ENCODE measurements at regions not wholly inside any gene's neighbourhood (a gene's known extent, or its start where the extent isn't known, plus 50 kb on each side); places are given as distances from the start of the nearest gene placed in this dataset.

DNA sequence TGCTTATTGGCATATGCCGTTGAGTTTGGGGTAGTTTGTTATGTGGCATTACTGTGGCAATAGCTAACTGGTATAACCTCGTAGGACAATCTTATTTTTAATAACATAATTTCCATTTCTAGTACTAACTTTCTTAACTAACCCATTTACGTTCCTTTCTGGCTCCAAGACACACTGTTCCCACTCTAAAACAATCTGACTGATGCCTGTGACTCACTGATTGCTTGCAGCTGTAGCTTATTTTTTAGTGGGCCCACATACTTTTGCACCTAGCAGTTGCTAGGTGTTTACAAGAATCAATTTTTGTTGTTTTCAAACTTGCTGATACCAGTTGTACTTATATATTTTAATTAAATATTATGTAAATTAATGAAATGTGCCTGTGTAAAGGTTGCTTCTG lies 52.2 kb downstream of the FAT3 start:
- Histone ChIP-seq H3K4me3 (ENCODE audit: low read depth in 1 of 2, low read length in 2 of 2) (no peak overlapping the region), H3K79me2 (ENCODE audit: insufficient read depth, low read length) (no peaks in the 10 kb centered on the region), H3K9ac (ENCODE audit: low read depth, low read length) (no peak overlapping the region), H4K20me1 (ENCODE audit: insufficient read depth, low read length) (no peaks in the 10 kb centered on the region), H2AFZ (ENCODE audit: low read depth, low read length) (no peak overlapping the region), H3K27me3 (ENCODE audit: insufficient read depth, low read length, poor library complexity) (no peaks in the 10 kb centered on the region), H3K9me3 (ENCODE audit: insufficient read depth, low read length, severe bottlenecking) (no peaks in the 10 kb centered on the region), H3K4me1 (ENCODE audit: insufficient read depth, low read length) (no peaks in the 10 kb centered on the region), H3K27ac (ENCODE audit: low read length) (no peak overlapping the region), H3K4me2 (ENCODE audit: insufficient read depth, low read length) (no peak overlapping the region), H3K36me3 (ENCODE audit: insufficient read depth, low read length) (no peaks in the 10 kb centered on the region)
- no peak for DNase-seq
- ATAC-seq (ENCODE audit: insufficient read depth, low read depth), result no peak
- TF ChIP-seq EZH2 (IDR thresholded peaks at IDR 0.05; ENCODE audit: borderline replicate concordance, low read depth, low read length, severe bottlenecking), result no peak
- TF ChIP-seq, protein P1, sequence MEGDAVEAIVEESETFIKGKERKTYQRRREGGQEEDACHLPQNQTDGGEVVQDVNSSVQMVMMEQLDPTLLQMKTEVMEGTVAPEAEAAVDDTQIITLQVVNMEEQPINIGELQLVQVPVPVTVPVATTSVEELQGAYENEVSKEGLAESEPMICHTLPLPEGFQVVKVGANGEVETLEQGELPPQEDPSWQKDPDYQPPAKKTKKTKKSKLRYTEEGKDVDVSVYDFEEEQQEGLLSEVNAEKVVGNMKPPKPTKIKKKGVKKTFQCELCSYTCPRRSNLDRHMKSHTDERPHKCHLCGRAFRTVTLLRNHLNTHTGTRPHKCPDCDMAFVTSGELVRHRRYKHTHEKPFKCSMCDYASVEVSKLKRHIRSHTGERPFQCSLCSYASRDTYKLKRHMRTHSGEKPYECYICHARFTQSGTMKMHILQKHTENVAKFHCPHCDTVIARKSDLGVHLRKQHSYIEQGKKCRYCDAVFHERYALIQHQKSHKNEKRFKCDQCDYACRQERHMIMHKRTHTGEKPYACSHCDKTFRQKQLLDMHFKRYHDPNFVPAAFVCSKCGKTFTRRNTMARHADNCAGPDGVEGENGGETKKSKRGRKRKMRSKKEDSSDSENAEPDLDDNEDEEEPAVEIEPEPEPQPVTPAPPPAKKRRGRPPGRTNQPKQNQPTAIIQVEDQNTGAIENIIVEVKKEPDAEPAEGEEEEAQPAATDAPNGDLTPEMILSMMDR (IDR thresholded peaks at IDR 0.05; ENCODE audit: borderline replicate concordance, extremely low read depth, low read length, poor library complexity, severe bottlenecking), result no peak

DNA sequence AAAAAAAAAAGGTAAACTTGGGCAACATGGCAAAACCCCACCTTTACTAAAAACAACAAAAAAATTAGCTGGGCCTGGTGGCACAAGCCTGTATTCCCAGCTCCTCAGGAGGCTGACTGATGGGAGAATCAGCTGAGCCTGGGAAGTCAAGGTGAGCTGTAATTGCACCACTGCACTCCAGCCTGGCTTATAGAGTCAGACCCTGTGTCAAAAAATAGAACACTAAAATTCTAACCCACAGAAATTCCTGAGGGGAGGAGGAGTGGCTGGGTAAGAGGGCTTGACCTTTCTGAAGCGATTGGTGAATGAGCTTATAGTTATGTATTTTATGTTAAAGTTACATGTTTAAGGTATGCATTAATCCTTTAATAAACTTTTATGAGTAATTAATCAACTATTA lies 53.3 kb downstream of the FAT3 start:
- no peaks in the 10 kb centered on the region for H3K79me2 ChIP-seq (ENCODE audit: insufficient read depth, low read length)
- no peaks in the 10 kb centered on the region for H3K27me3 ChIP-seq (ENCODE audit: insufficient read depth, low read length, poor library complexity)
- no peaks in the 10 kb centered on the region for H3K9me3 ChIP-seq (ENCODE audit: insufficient read depth, low read length, severe bottlenecking)
- no peak overlapping the region for H3K4me3 ChIP-seq (ENCODE audit: low read depth in 1 of 2, low read length in 2 of 2)
- no peaks in the 10 kb centered on the region for H3K36me3 ChIP-seq (ENCODE audit: insufficient read depth, low read length)
- TF ChIP-seq EZH2 (IDR thresholded peaks at IDR 0.05; ENCODE audit: borderline replicate concordance, low read depth, low read length, severe bottlenecking), result no peak
- TF ChIP-seq, protein P1 (IDR thresholded peaks at IDR 0.05; ENCODE audit: borderline replicate concordance, extremely low read depth, low read length, poor library complexity, severe bottlenecking), result no peak
- no peak overlapping the region for H3K9ac ChIP-seq (ENCODE audit: low read depth, low read length)
- no peak for DNase-seq
- no peaks in the 10 kb centered on the region for H4K20me1 ChIP-seq (ENCODE audit: insufficient read depth, low read length)
- H3K4me2 ChIP-seq (ENCODE audit: insufficient read depth, low read length), result no peak overlapping the region
- no peak for ATAC-seq (ENCODE audit: insufficient read depth, low read depth)
- no peak overlapping the region for H2AFZ ChIP-seq (ENCODE audit: low read depth, low read length)
- H3K4me1 ChIP-seq (ENCODE audit: insufficient read depth, low read length), result no peaks in the 10 kb centered on the region
- H3K27ac ChIP-seq (ENCODE audit: low read length), result no peak overlapping the region

DNA sequence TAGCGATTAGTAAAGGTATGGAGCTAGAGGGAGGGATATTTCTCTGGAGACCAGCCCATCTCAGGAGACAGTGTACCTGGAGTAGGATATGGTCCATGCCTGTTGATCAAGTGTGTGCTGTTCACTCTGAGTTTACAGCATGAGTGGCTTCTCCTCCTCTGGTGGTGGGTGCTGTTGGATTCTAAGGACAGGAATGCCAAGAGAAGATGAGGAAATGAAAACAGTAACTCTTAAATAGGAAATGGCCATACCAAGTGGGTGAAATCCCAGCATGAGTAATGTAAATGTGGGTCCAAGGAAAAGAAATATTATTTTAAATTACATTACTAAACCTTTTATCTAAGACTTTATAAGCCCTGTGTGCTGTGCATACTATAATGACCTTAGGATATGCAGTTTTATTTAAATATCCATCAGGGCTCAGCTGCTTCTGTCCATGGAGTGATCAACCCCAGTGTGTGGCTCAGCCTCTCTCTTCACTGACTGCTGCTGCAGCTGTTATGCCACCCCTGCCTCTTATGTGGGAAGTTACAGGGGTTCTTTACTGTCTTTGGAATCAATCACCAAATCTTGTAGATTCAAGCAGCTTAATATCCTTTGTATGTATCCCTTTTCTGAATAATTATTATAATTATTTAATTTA lies 54.3 kb downstream of the FAT3 start:
- no peaks in the 10 kb centered on the region for H4K20me1 ChIP-seq (ENCODE audit: insufficient read depth, low read length)
- H2AFZ ChIP-seq (ENCODE audit: low read depth, low read length), result no peak overlapping the region
- no peak overlapping the region for H3K27ac ChIP-seq (ENCODE audit: low read length)
- TF ChIP-seq, protein P1 (IDR thresholded peaks at IDR 0.05; ENCODE audit: borderline replicate concordance, extremely low read depth, low read length, poor library complexity, severe bottlenecking), result no peak
- no peak for TF ChIP-seq EZH2 (IDR thresholded peaks at IDR 0.05; ENCODE audit: borderline replicate concordance, low read depth, low read length, severe bottlenecking)
- ATAC-seq (ENCODE audit: insufficient read depth, low read depth) (no peak), DNase-seq (no peak)
- H3K4me2 ChIP-seq (ENCODE audit: insufficient read depth, low read length), result no peak overlapping the region
- no peaks in the 10 kb centered on the region for H3K4me1 ChIP-seq (ENCODE audit: insufficient read depth, low read length)
- no peaks in the 10 kb centered on the region for H3K9me3 ChIP-seq (ENCODE audit: insufficient read depth, low read length, severe bottlenecking)
- no peaks in the 10 kb centered on the region for H3K36me3 ChIP-seq (ENCODE audit: insufficient read depth, low read length)
- H3K4me3 ChIP-seq (ENCODE audit: low read depth in 1 of 2, low read length in 2 of 2), result no peak overlapping the region
- H3K79me2 ChIP-seq (ENCODE audit: insufficient read depth, low read length), result no peaks in the 10 kb centered on the region
- no peaks in the 10 kb centered on the region for H3K27me3 ChIP-seq (ENCODE audit: insufficient read depth, low read length, poor library complexity)
- no peak overlapping the region for H3K9ac ChIP-seq (ENCODE audit: low read depth, low read length)
